A673 (cell line): ENCODE measurements at regions not wholly inside any gene's neighbourhood (a gene's known extent, or its start where the extent isn't known, plus 50 kb on each side); places are given as distances from the start of the nearest gene placed in this dataset.

Experiments used
- BruUV-seq: library from RNA; stranded (reverse); fragments of 400-500 nt; replicated peaks from 2 replicates; lab custom pipeline; 2021; lab: Mats Ljungman, UMichigan
- CTCF ChIA-PET: fragments of 300-600 bp; sonication (Branson Sonifier 250); formaldehyde crosslinking; loops from one replicate; lab custom pipeline; 2022; ENCODE audit warnings: antibody characterized with exemption; lab: Charles Lee
- POLR2A ChIA-PET: fragments of 300-600 bp; sonication (Branson Sonifier 250); formaldehyde crosslinking; loops from one replicate; lab custom pipeline; 2022; ENCODE audit warnings: antibody characterized with exemption; ENCODE audit not compliant: low non-redundant PET; lab: Charles Lee
- DNase-seq: peaks from one replicate; pipeline ENCODE4 v3.0.0-alpha.2; 2015; ENCODE audit warnings: low spot score
- H3K27ac ChIP-seq: fragments of 200-600 bp; sonication (generic); 2 replicates; pipeline ENCODE4 v1.5.1; 2016; ENCODE audit warnings: mixed run types, low read depth, mild to moderate bottlenecking, mixed read lengths, antibody characterized with exemption, low read length; ENCODE audit not compliant: poor library complexity, severe bottlenecking
- H3K27me3 ChIP-seq: fragments of 200-600 bp; sonication (generic); replicated peaks from 2 replicates; pipeline ENCODE4 v1.6.1; 2017; ENCODE audit warnings: mixed run types, low read depth, mild to moderate bottlenecking, mixed read lengths, antibody characterized with exemption, low read length; ENCODE audit not compliant: insufficient read depth, poor library complexity
- H3K36me3 ChIP-seq: fragments of 200-600 bp; sonication (generic); 2 replicates; pipeline ENCODE4 v1.6.1; 2016; ENCODE audit warnings: mixed run types, mild to moderate bottlenecking, mixed read lengths, antibody characterized with exemption, low read length; ENCODE audit not compliant: insufficient read depth, poor library complexity, severe bottlenecking
- H3K4me1 ChIP-seq: fragments of 200-600 bp; sonication (generic); 2 replicates; pipeline ENCODE4 v1.6.1; 2017; ENCODE audit warnings: mixed run types, mild to moderate bottlenecking, mixed read lengths, antibody characterized with exemption, low read length; ENCODE audit not compliant: insufficient read depth, poor library complexity, severe bottlenecking
- H3K4me3 ChIP-seq: fragments of 200-600 bp; sonication (generic); 2 replicates; pipeline ENCODE4 v1.5.1; 2016; ENCODE audit warnings: low read depth, mixed run types, mild to moderate bottlenecking, mixed read lengths, low read length; ENCODE audit not compliant: poor library complexity, severe bottlenecking
- H3K9me3 ChIP-seq: fragments of 200-600 bp; sonication (generic); 2 replicates; pipeline ENCODE4 v1.6.1; 2016; ENCODE audit warnings: mixed run types, low read depth, mild to moderate bottlenecking, mixed read lengths, antibody characterized with exemption, low read length; ENCODE audit not compliant: poor library complexity, severe bottlenecking
- EZH2 ChIP-seq: fragments of 200-600 bp; sonication (generic); IDR thresholded peaks from 2 replicates; pipeline ENCODE4 v1.6.1; 2017; ENCODE audit warnings: borderline replicate concordance, low read depth, mild to moderate bottlenecking, mixed read lengths, antibody characterized with exemption, low read length; ENCODE audit not compliant: poor library complexity, severe bottlenecking
- intact Hi-C: fragments of 100-400 bp; cut with micrococcal nuclease; formaldehyde crosslinking; loops from one replicate; pipeline ENCODE4 v1.10.0; 2022; ENCODE audit not compliant: unreplicated experiment
- TF ChIP-seq, protein P1 (sequence below): fragments of 300-800, 200-600 bp; sonication (generic); conservative IDR thresholded peaks from 2 replicates; pipeline ENCODE4 v1.5.1; 2017; ENCODE audit warnings: low read depth, mild to moderate bottlenecking, antibody characterized with exemption, low read length, moderate library complexity, mixed read lengths

DNA sequence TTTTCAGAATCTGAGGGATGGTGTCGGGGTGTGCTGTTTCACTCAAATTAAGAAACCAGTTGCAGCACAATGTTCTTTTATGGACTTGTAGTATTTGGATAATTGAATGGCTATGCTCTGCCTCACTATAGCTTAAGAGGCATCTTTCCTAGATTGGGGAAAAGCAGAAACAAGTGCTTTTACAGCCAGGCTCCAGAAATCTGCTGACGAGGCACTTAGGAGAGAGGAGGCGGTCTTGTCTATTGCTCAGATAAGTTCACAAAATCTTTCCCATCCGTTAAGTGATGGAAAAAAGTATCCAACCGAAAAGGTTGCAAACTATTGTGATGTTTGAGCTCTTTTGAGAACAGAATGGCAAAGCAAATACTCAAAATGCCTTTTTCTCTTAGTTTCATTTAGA, 336.1 kb upstream of the RARB start:
- intact Hi-C loops = loop anchor here (10.0 kb wide), 1 partner anchor 503 kb away; no protein-coding TSS in a partner anchor
- H3K27ac ChIP-seq = no peak overlapping the region
- CTCF ChIA-PET = no interaction called here
- POLR2A ChIA-PET = no interaction called here
- BruUV-seq = no TSS peak
- DNase-seq = no peak
- H3K9me3 ChIP-seq = no peaks in the 10 kb centered on the region
- no peaks in the 10 kb centered on the region for H3K36me3 ChIP-seq
- no peak overlapping the region for H3K4me3 ChIP-seq
- H3K4me1 ChIP-seq = no peaks in the 10 kb centered on the region
- TF ChIP-seq EZH2 = no peak
- TF ChIP-seq, protein P1, sequence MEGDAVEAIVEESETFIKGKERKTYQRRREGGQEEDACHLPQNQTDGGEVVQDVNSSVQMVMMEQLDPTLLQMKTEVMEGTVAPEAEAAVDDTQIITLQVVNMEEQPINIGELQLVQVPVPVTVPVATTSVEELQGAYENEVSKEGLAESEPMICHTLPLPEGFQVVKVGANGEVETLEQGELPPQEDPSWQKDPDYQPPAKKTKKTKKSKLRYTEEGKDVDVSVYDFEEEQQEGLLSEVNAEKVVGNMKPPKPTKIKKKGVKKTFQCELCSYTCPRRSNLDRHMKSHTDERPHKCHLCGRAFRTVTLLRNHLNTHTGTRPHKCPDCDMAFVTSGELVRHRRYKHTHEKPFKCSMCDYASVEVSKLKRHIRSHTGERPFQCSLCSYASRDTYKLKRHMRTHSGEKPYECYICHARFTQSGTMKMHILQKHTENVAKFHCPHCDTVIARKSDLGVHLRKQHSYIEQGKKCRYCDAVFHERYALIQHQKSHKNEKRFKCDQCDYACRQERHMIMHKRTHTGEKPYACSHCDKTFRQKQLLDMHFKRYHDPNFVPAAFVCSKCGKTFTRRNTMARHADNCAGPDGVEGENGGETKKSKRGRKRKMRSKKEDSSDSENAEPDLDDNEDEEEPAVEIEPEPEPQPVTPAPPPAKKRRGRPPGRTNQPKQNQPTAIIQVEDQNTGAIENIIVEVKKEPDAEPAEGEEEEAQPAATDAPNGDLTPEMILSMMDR = no peak
- H3K27me3 ChIP-seq = peaks cover 41% of the 10 kb centered on the region

DNA sequence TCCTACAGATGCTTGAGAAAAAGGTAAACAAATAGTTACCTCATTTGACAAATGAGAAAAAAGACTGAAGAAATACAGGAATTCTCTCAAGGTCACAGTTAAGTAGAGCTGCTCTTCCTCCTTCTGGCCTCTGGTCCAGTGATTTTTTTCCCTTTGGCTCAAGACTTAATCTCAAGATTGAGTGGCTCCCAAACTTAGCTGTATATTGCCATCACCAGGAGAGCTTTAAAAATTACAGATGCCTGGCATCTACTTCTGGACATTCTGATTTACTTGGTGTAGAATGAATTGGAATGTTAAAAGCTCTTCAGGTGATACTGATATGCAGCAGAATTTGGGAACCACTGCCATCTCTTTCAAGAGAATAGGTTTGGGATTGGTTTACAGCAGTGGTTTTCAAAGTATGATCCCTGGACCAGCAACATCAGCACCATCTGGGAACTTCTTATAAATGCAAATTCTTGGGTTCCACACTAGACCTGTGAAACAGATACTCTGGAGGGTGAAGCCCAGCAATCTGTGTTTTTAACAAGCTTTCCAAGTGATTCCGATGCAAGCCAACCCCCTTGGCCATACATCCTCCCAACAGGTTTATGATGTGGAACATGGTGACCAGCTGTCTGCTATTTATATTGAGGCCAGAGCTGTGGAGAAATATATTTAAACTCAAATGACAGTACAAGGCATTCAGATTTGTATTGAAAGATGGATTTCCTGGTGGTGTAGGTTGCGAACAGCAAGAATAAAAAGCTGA, 333.0 kb upstream of the RARB start:
- intact Hi-C loops = loop anchor here (10.0 kb wide), 1 partner anchor 500 kb away; no protein-coding TSS in a partner anchor
- no TSS peak for BruUV-seq
- no peaks in the 10 kb centered on the region for H3K9me3 ChIP-seq
- DNase-seq = no peak
- H3K36me3 ChIP-seq = no peaks in the 10 kb centered on the region
- no peak overlapping the region for H3K27ac ChIP-seq
- TF ChIP-seq, protein P1 = no peak
- TF ChIP-seq EZH2 = no peak
- H3K27me3 ChIP-seq = peaks cover 31% of the 10 kb centered on the region
- CTCF ChIA-PET = no interaction called here
- no peaks in the 10 kb centered on the region for H3K4me1 ChIP-seq
- POLR2A ChIA-PET = no interaction called here
- H3K4me3 ChIP-seq = no peak overlapping the region

DNA sequence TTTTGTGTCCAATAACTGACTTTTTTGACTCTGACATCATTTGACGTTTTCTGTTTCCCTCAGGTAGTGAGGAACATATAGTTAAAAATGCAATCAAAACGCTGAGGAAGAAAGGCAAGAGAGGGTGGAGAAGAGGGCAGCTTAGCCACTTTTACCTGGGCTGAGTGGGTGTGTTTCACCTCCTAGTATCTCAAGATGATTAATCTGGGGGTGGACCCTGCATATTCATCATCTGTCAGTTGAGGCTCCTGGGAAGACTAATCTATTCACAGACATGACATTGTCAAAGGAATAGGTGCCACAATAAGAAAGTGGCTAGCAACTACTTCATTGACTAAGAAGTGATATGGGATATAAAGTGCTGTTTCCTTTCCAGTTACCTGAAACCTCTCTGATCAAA, 331.5 kb upstream of the RARB start:
- POLR2A ChIA-PET = no interaction called here

More for the DNA sequence above, 331.5 kb upstream of the RARB start:
- Histone ChIP-seq H3K27ac (no peak overlapping the region), H3K9me3 (no peaks in the 10 kb centered on the region), H3K4me1 (no peaks in the 10 kb centered on the region), H3K27me3 (peaks cover 27% of the 10 kb centered on the region), H3K4me3 (no peak overlapping the region), H3K36me3 (no peaks in the 10 kb centered on the region)
- intact Hi-C loops = loop anchor here (10.0 kb wide), 1 partner anchor 498 kb away; no protein-coding TSS in a partner anchor
- DNase-seq = no peak
- CTCF ChIA-PET = no interaction called here
- no TSS peak for BruUV-seq
- TF ChIP-seq, protein P1 = no peak
- TF ChIP-seq EZH2 = no peak
